ENCODE measurements at regions not wholly inside any gene's neighbourhood (a gene's known extent, or its start where the extent isn't known, plus 50 kb on each side); places are given as distances from the start of the nearest gene placed in this dataset.

GRCh38 chr20:57112448-57112847 is 154.0 kb downstream of the BMP7 start:
- DNase-seq: no peak

DNA sequence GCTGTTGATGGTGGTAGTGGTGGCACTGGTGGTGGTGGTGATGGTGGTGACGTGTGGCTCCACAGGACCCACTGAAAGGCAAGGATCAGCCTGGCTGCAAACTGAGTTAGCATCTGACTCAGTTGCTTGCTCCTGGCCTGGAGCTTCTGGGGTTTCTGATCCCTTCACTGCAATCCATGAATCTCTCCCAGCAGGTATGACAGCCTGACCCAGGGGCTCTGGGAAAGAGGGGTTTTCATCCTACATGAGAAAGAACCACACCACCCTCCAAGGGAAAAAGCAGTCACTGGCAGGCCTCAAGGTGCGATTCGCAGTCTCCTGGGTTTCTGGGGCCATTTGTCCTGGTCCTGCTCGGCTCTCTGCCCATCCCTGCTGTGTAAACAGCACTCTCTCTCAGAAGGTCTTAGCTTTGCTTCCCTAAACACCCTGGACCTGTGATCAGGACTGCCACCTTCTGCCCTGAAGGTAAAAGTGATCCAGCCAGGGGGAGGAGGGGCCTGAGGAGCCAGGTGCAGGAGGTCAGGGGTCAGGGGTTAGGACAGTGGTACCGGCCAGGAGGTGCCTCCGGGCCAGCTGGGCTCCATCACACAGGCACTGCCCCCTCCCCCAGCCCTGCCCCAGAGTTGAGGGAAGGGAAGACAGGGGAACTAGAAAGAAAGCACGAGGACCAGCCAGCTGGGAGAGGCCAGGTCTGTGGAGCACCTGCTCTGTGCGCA is 152.0 kb downstream of the BMP7 start:
- no peak for DNase-seq

- no peak for DNase-seq
Observed at GRCh38 chr20:57117296-57117695, 149.1 kb downstream of the BMP7 start.

- DNase-seq: no peak
Observed at GRCh38 chr20:57118107-57118769, 148.2 kb downstream of the BMP7 start.
